ENCODE measurements at regions not wholly inside any gene's neighbourhood (a gene's known extent, or its start where the extent isn't known, plus 50 kb on each side); places are given as distances from the start of the nearest gene placed in this dataset.

DNA sequence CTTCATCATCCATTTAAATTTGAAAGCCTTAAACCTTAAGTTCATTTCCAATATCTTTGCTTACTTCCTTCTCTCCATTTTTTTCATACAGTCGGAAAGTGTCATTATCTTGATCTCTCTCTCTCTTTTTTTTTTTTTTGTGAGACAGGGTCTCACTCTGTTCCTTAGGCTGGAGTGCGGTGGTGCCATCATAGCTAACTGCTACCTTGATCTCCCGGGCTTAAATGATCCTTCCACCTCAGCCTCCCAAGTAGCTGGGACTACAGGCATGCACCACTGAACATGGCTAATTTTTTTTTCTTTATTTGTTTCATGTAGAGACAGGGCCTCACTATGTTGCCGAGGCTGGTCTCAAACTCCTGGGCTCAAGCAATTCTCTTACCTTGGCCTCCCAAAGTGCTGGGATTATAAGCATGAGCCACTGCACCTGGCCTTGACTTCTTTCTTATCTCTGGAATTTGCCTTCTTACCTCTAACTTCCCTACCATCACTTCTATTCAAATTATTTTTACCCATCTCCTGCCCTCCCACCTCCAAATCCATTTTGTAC is 222.2 kb downstream of the MYCN start:
- H3K4me3 ChIP-seq (ENCODE audit: low read depth, low read length): no peak overlapping the region
- DNase-seq (ENCODE audit: low read depth): no peak
- TF ChIP-seq, protein P1, sequence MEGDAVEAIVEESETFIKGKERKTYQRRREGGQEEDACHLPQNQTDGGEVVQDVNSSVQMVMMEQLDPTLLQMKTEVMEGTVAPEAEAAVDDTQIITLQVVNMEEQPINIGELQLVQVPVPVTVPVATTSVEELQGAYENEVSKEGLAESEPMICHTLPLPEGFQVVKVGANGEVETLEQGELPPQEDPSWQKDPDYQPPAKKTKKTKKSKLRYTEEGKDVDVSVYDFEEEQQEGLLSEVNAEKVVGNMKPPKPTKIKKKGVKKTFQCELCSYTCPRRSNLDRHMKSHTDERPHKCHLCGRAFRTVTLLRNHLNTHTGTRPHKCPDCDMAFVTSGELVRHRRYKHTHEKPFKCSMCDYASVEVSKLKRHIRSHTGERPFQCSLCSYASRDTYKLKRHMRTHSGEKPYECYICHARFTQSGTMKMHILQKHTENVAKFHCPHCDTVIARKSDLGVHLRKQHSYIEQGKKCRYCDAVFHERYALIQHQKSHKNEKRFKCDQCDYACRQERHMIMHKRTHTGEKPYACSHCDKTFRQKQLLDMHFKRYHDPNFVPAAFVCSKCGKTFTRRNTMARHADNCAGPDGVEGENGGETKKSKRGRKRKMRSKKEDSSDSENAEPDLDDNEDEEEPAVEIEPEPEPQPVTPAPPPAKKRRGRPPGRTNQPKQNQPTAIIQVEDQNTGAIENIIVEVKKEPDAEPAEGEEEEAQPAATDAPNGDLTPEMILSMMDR (conservative IDR thresholded peaks at IDR 0.05; ENCODE audit: low read depth, low read length): no peak

DNA sequence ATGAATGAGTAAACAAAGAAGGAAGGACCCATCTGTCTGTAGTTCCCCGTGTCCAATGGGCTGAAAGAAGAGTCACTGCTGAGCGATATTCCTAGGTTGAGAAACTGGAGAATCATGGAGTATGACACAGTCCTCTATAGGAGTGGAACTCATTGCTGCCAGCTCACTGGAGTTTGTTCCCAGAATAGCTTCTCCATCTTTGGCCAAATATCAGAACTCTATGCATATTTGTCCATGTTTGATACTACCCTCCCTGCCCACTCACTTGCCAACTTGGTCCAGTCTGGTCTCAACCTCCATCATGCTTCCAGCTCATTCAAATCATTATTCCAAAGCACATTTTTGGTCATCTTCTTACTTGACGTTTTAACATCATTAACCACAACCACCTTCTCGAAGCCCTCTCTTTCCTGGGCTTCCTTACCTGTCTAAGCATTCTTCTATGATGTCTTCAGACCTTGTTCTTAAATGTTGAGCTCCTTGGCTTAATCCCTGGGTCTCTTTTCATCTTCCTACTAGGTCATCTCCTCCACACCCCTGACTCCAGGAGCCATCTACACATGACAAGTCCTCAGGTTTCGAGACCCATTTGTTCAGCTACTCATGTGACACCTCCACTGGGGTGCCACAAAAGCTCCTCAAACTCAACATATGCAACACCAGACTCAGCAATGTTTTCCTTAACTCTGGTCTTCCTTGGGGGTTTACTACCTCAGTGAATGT is 221.6 kb downstream of the MYCN start:
- no peak overlapping the region for H3K4me3 ChIP-seq (ENCODE audit: low read depth, low read length)
- TF ChIP-seq, protein P1 (conservative IDR thresholded peaks at IDR 0.05; ENCODE audit: low read depth, low read length): no peak
- DNase-seq (ENCODE audit: low read depth): no peak

DNA sequence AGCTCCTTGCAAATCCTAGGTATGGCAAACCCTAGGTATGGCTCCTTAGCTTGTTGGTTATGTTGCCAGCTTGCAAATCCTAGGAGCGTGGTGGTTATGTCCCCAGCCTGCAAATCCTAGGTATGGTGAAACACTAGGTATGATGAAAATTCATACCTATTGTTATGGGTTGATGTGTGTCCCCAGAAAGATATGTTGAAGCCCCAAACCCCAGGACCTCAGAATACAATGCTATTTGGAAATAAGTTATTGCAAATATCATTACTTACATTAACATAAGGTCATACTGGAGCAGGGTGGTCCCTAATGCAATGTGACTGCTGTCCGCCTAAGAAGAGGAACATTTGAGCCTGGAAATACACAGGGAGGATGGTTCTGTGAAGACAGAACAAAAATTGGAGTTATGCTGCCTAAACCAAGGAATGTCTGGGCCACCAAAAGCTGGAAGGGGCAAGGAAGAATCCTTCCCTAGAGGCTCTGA is 220.8 kb downstream of the MYCN start:
- H3K4me3 ChIP-seq (ENCODE audit: low read depth, low read length): no peak overlapping the region
- TF ChIP-seq, protein P1 (conservative IDR thresholded peaks at IDR 0.05; ENCODE audit: low read depth, low read length): no peak
- DNase-seq (ENCODE audit: low read depth): no peak

DNA sequence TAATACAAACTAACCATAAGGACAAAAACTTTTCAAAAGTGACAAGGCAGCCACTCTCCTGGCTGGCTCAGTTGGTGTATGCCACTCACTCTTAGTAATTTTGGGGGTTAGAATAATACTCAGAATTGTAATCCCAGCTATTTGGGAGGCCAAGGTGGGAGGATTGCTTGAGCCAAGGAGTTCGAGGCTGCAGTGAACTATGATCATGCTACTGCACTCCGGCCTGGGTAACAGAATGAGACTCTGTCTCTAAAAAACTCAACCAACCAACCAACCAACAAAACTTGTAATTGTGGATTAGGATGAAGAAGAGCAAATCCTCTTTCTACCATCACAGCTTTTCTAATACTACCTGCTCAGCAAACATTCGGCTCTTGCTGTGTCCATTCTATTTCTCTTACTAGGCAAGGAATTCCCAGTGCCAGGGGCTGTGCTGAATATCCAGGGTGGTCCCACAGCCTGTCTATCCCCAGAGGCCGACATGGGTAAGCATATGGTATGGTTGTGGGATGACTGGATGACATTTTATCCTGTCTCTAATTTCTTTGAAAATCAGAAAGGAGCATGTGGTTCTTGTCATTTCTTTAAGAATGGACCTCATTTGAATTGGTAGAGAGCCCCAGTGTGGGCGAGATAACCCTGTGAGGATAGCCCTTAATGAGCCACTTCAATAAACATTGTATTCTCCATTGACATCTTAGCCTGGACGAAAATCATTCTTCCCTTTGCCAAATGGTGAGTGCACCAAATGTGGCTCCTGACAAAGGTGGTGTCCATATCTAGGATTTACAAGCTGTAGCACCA is 220.1 kb downstream of the MYCN start:
- DNase-seq (ENCODE audit: low read depth): no peak
- TF ChIP-seq, protein P1 (conservative IDR thresholded peaks at IDR 0.05; ENCODE audit: low read depth, low read length): no peak
- H3K4me3 ChIP-seq (ENCODE audit: low read depth, low read length): no peak overlapping the region

DNA sequence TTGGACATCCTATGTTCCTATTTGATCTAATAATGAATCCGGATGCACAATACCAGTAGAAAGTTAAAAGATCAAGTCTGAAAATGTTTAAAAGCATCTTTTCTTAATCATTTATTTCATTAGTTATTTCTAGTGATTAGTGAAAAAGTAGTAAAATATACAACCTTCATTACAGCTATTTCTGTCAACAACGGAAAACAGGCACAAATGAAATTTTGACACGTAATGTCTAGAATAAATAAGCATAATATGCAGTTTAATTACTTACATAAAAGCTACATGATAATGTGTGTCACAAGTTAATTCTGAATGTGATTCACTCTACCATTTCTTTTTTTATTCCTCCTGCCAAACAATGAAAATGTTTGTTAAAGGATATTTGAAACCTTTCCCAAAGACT is 216.1 kb downstream of the MYCN start:
- no peak for DNase-seq (ENCODE audit: low read depth)
- TF ChIP-seq, protein P1 (conservative IDR thresholded peaks at IDR 0.05; ENCODE audit: low read depth, low read length): no peak
- H3K4me3 ChIP-seq (ENCODE audit: low read depth, low read length): no peak overlapping the region

DNA sequence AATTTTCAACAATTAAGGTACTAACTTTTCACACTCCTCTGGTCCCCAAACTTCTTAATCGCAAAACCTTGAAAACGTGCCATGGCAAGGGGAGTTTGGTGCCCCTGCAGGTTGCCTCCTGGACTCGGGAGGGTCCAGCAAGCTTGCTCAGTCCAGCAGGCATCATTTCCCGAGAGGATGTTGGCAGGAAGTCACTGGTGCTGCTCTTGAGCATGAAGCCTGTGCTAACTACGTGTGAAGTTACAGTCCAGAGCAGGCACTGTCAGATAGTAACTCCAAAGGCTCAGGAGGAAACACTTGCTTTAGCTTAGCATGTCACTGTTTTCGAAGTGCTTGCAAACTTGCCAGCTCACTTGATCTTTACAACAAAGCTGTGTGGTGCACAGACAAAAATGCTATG is 215.4 kb downstream of the MYCN start:
- no peak for DNase-seq (ENCODE audit: low read depth)
- H3K4me3 ChIP-seq (ENCODE audit: low read depth, low read length): no peak overlapping the region
- TF ChIP-seq, protein P1 (conservative IDR thresholded peaks at IDR 0.05; ENCODE audit: low read depth, low read length): no peak

Data from choroid plexus epithelial cell (primary cell).